Endothelial cell (in vitro differentiated cells): ENCODE measurements at regions not wholly inside any gene's neighbourhood (a gene's known extent, or its start where the extent isn't known, plus 50 kb on each side); places are given as distances from the start of the nearest gene placed in this dataset.

Source experiments
- DNase-seq: peaks from one replicate; pipeline ENCODE4 v3.0.0; 2021; ENCODE audit warnings: low spot score
- H3K27ac Mint-ChIP-seq: one replicate; pipeline ENCODE4 v1.8.0; 2021; ENCODE audit warnings: mixed read lengths, inconsistent platforms; ENCODE audit not compliant: unreplicated experiment
- H3K27me3 Mint-ChIP-seq: one replicate; pipeline ENCODE4 v1.8.0; 2021; ENCODE audit warnings: mild to moderate bottlenecking, moderate library complexity, mixed read lengths, inconsistent platforms; ENCODE audit not compliant: unreplicated experiment
- H3K36me3 Mint-ChIP-seq: one replicate; pipeline ENCODE4 v1.8.0; 2021; ENCODE audit warnings: mild to moderate bottlenecking, low read depth, mixed read lengths, inconsistent platforms; ENCODE audit not compliant: unreplicated experiment
- H3K4me1 Mint-ChIP-seq: one replicate; pipeline ENCODE4 v1.8.0; 2021; ENCODE audit warnings: mild to moderate bottlenecking, mixed read lengths, inconsistent platforms; ENCODE audit not compliant: unreplicated experiment
- H3K4me3 Mint-ChIP-seq: one replicate; pipeline ENCODE4 v1.8.0; 2021; ENCODE audit warnings: mild to moderate bottlenecking, mixed read lengths, inconsistent platforms; ENCODE audit not compliant: unreplicated experiment
- H3K9me3 Mint-ChIP-seq: one replicate; pipeline ENCODE4 v1.8.0; 2021; ENCODE audit warnings: mixed read lengths, inconsistent platforms; ENCODE audit not compliant: unreplicated experiment
- CTCF ChIP-seq: fragments of 200-600 bp; sonication (generic); IDR thresholded peaks from one replicate; pipeline ENCODE4 v1.5.0; 2021; ENCODE audit warnings: antibody characterized with exemption; ENCODE audit not compliant: unreplicated experiment

- no peak for DNase-seq
- no peak overlapping the region for H3K4me3 Mint-ChIP-seq
- TF ChIP-seq CTCF = no peak
- H3K9me3 Mint-ChIP-seq = no peaks in the 10 kb centered on the region
- peaks cover 6% of the 10 kb centered on the region for H3K27me3 Mint-ChIP-seq
- no peaks in the 10 kb centered on the region for H3K4me1 Mint-ChIP-seq
- H3K27ac Mint-ChIP-seq = no peak overlapping the region
- H3K36me3 Mint-ChIP-seq = no peaks in the 10 kb centered on the region
These were observed 83.1 kb downstream of the PDGFA start for GRCh38 chr7:436367-437128.

DNA sequence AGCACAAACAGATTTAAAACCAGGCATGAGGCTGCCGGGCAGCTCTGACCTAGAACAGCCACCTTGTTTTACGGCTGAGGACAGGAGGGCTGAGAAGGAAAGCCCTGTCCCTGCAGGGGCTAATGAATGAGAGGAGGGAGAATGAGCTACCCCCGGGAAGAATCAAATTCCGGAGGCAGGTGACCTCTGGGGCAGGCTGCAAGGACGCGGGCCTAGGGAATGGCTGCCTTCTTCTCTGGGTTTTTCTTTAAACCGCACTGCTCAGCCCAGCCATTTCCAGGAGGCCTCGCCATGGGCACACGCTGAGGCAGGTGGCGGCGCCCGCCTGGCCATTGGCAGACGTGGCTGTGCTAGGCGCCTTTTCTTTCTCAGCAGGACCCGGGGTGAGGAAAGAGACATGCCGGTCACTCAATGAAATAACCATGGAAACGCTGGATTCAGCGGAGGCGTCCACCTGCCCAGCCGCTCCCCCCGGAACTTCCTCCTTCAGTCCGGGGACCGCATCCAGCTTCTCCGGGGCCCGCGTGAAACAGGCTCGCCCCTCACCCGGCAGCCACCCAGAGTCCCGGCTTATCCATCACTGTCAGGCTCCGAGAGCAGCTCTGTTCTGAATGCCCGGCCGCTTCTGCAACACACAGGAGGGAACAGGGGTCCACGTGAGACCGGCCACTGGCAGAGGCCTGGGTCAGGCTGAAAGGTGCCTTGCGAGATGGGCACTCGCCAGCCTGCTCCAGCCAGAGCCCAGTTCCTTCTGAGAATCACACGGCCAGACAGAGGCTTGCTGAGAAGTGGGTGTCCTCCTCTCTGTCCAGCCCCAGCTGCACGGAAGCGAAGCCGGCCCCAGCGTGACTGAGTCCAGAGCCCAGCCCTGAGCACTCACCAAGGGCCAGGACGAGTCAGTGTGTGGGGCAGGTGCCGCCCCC is 82.1 kb downstream of the PDGFA start:
- no peak overlapping the region for H3K27ac Mint-ChIP-seq
- H3K36me3 Mint-ChIP-seq = no peaks in the 10 kb centered on the region
- TF ChIP-seq CTCF = no peak
- H3K27me3 Mint-ChIP-seq = peaks cover 6% of the 10 kb centered on the region
- DNase-seq = no peak
- H3K9me3 Mint-ChIP-seq = no peaks in the 10 kb centered on the region
- H3K4me1 Mint-ChIP-seq = no peaks in the 10 kb centered on the region
- H3K4me3 Mint-ChIP-seq = no peak overlapping the region

- H3K9me3 Mint-ChIP-seq = no peaks in the 10 kb centered on the region
- H3K27me3 Mint-ChIP-seq = peaks cover 6% of the 10 kb centered on the region
- H3K4me3 Mint-ChIP-seq = no peak overlapping the region
- H3K4me1 Mint-ChIP-seq = no peaks in the 10 kb centered on the region
- TF ChIP-seq CTCF = no peak
- no peaks in the 10 kb centered on the region for H3K36me3 Mint-ChIP-seq
- DNase-seq = no peak
- H3K27ac Mint-ChIP-seq = no peak overlapping the region
These were observed 81.3 kb downstream of the PDGFA start for GRCh38 chr7:438361-438760.

- no peak overlapping the region for H3K27ac Mint-ChIP-seq
- H3K9me3 Mint-ChIP-seq = no peaks in the 10 kb centered on the region
- no peak for DNase-seq
- H3K4me3 Mint-ChIP-seq = no peak overlapping the region
- no peaks in the 10 kb centered on the region for H3K4me1 Mint-ChIP-seq
- TF ChIP-seq CTCF = no peak
- peaks cover 6% of the 10 kb centered on the region for H3K27me3 Mint-ChIP-seq
- no peaks in the 10 kb centered on the region for H3K36me3 Mint-ChIP-seq
These were observed 80.7 kb downstream of the PDGFA start for GRCh38 chr7:438916-439315.
